PC-9 (cell line): ENCODE measurements at regions not wholly inside any gene's neighbourhood (a gene's known extent, or its start where the extent isn't known, plus 50 kb on each side); places are given as distances from the start of the nearest gene placed in this dataset.

Source experiments
- BruUV-seq: library from RNA; stranded (reverse); fragments of 400-500 nt; replicated peaks from 2 replicates; lab custom pipeline; 2021; lab: Mats Ljungman, UMichigan
- CTCF ChIA-PET: fragments of 300-600 bp; sonication (Branson Sonifier 250); formaldehyde crosslinking; loops from one replicate; lab custom pipeline; 2022; ENCODE audit warnings: antibody characterized with exemption; lab: Charles Lee
- POLR2A ChIA-PET: fragments of 300-600 bp; sonication (Branson Sonifier 250); formaldehyde crosslinking; loops from one replicate; lab custom pipeline; 2022; ENCODE audit warnings: antibody characterized with exemption; ENCODE audit not compliant: unreplicated experiment; lab: Charles Lee
- DNase-seq, 2 experiments: peaks; one replicate each; pipeline versions ENCODE4 v3.0.0 to v3.0.0-alpha.2; 2015 to 2022; ENCODE audit warnings: mixed read lengths in 1 of 2
- H2AFZ ChIP-seq: fragments of 200-600 bp; sonication (generic); 2 replicates; pipeline ENCODE4 v1.8.1; 2017; ENCODE audit warnings: antibody characterized with exemption
- H3F3A ChIP-seq: fragments of 200-600 bp; sonication (generic); 2 replicates; pipeline ENCODE4 v1.8.1; 2017; ENCODE audit warnings: antibody characterized with exemption, mild to moderate bottlenecking, low read depth; ENCODE audit not compliant: insufficient read depth
- H3K27ac ChIP-seq: fragments of 200-600 bp; sonication (generic); 2 replicates; pipeline ENCODE4 v1.6.1; 2016; ENCODE audit warnings: mixed run types
- H3K27me3 ChIP-seq: fragments of 200-600 bp; sonication (generic); 2 replicates; pipeline ENCODE4 v1.6.1; 2016; ENCODE audit warnings: low read depth, mixed run types; ENCODE audit not compliant: insufficient read depth
- H3K36me3 ChIP-seq: fragments of 200-600 bp; sonication (generic); 2 replicates; pipeline ENCODE4 v1.6.1; 2016; ENCODE audit warnings: low read depth, mixed run types
- H3K4me1 ChIP-seq: fragments of 200-600 bp; sonication (generic); replicated peaks from 2 replicates; pipeline ENCODE4 v1.6.1; 2016; ENCODE audit warnings: mixed run types; ENCODE audit not compliant: insufficient read depth
- H3K4me2 ChIP-seq: fragments of 200-600 bp; sonication (generic); 2 replicates; pipeline ENCODE4 v1.6.1; 2017; ENCODE audit warnings: mixed run types
- H3K4me3 ChIP-seq: fragments of 200-600 bp; sonication (generic); 2 replicates; pipeline ENCODE4 v1.6.1; 2016; ENCODE audit warnings: mixed run types
- H3K79me2 ChIP-seq: fragments of 200-600 bp; sonication (generic); 2 replicates; pipeline ENCODE4 v1.6.1; 2017; ENCODE audit warnings: low read depth, mixed run types
- H3K9me2 ChIP-seq: fragments of 200-600 bp; sonication (generic); 2 replicates; pipeline ENCODE4 v1.8.1; 2017; ENCODE audit warnings: mild to moderate bottlenecking; ENCODE audit not compliant: insufficient read depth
- H3K9me3 ChIP-seq: fragments of 200-600 bp; sonication (generic); 2 replicates; pipeline ENCODE4 v1.8.1; 2016; ENCODE audit warnings: low read depth; ENCODE audit not compliant: insufficient read depth
- H4K20me1 ChIP-seq: fragments of 200-600 bp; sonication (generic); 2 replicates; pipeline ENCODE4 v1.8.1; 2017; ENCODE audit not compliant: insufficient read depth
- EZH2 ChIP-seq: fragments of 200-600 bp; sonication (generic); IDR thresholded peaks from 2 replicates; pipeline ENCODE4 v1.8.0; 2017; ENCODE audit warnings: antibody characterized with exemption, low read depth
- intact Hi-C: fragments of 100-400 bp; cut with micrococcal nuclease; formaldehyde crosslinking; loops from one replicate; pipeline ENCODE4 v1.10.0; 2022; ENCODE audit not compliant: unreplicated experiment
- TF ChIP-seq, protein P1 (sequence below): fragments of 200-600 bp; sonication (generic); conservative IDR thresholded peaks from 2 replicates; pipeline ENCODE4 v1.6.1; 2017; ENCODE audit warnings: mixed run types, antibody characterized with exemption, mild to moderate bottlenecking, moderate library complexity

GRCh38 chr5:84524491-84524890, 139.8 kb upstream of the EDIL3 start:
- CTCF ChIA-PET, result no interaction called here
- intact Hi-C loops, result no loop called here
- no peak overlapping the region for H2AFZ ChIP-seq

DNA sequence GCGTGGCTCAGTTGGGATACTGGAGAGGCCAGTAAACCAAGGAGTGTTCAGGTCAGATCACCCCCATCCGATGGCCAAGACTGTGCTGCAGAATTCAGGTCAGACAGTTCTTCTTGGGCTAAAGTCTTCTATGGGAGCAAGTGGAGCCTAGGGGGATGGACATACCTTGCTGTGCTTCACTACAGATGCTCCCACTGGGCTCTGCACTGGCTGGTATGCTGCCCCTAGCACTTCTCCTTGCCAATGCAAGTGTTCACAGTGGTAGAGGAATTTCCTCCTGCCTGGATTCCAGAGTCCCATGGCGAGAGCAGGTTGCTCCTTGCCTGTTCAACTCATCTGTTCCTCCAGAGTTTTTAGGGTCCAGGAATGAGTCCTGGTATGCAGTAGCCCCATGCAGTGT, 134.2 kb upstream of the EDIL3 start:
- H3K4me3 ChIP-seq, result no peak overlapping the region
- TF ChIP-seq, protein P1, sequence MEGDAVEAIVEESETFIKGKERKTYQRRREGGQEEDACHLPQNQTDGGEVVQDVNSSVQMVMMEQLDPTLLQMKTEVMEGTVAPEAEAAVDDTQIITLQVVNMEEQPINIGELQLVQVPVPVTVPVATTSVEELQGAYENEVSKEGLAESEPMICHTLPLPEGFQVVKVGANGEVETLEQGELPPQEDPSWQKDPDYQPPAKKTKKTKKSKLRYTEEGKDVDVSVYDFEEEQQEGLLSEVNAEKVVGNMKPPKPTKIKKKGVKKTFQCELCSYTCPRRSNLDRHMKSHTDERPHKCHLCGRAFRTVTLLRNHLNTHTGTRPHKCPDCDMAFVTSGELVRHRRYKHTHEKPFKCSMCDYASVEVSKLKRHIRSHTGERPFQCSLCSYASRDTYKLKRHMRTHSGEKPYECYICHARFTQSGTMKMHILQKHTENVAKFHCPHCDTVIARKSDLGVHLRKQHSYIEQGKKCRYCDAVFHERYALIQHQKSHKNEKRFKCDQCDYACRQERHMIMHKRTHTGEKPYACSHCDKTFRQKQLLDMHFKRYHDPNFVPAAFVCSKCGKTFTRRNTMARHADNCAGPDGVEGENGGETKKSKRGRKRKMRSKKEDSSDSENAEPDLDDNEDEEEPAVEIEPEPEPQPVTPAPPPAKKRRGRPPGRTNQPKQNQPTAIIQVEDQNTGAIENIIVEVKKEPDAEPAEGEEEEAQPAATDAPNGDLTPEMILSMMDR, result no peak
- TF ChIP-seq EZH2, result no peak
- H4K20me1 ChIP-seq, result no peaks in the 10 kb centered on the region
- no peak overlapping the region for H2AFZ ChIP-seq
- POLR2A ChIA-PET, result no interaction called here
- BruUV-seq, result no TSS peak
- CTCF ChIA-PET, result no interaction called here
- intact Hi-C loops, result no loop called here
- no peaks in the 10 kb centered on the region for H3K9me3 ChIP-seq
- no peaks in the 10 kb centered on the region for H3K79me2 ChIP-seq
- H3K36me3 ChIP-seq, result no peaks in the 10 kb centered on the region
- no peak overlapping the region for H3K27ac ChIP-seq
- no peaks in the 10 kb centered on the region for H3K9me2 ChIP-seq
- no peak overlapping the region for H3K4me2 ChIP-seq
- no peak for DNase-seq
- no peaks in the 10 kb centered on the region for H3F3A ChIP-seq
- H3K27me3 ChIP-seq, result no peaks in the 10 kb centered on the region
- H3K4me1 ChIP-seq, result no peaks in the 10 kb centered on the region

More at GRCh38 chr5:84524491-84524890, 139.8 kb upstream of the EDIL3 start:
- Histone ChIP-seq H3K27me3 (no peaks in the 10 kb centered on the region), H3K9me2 (no peaks in the 10 kb centered on the region; the same call in 1 of the 2 replicates), H3K36me3 (no peaks in the 10 kb centered on the region), H3K27ac (no peak overlapping the region), H3F3A (no peaks in the 10 kb centered on the region), H3K4me1 (no peaks in the 10 kb centered on the region), H4K20me1 (no peaks in the 10 kb centered on the region), H3K4me2 (no peak overlapping the region), H3K79me2 (no peaks in the 10 kb centered on the region), H3K4me3 (no peak overlapping the region), H3K9me3 (no peaks in the 10 kb centered on the region)
- TF ChIP-seq, protein P1, result no peak
- POLR2A ChIA-PET, result no interaction called here
- no TSS peak for BruUV-seq
- DNase-seq, result no peak

GRCh38 chr5:84518370-84518769, 133.7 kb upstream of the EDIL3 start:
- Histone ChIP-seq H3K36me3 (no peaks in the 10 kb centered on the region), H3K9me3 (no peaks in the 10 kb centered on the region), H3K9me2 (no peaks in the 10 kb centered on the region), H3K4me3 (no peak overlapping the region), H3K4me2 (no peak overlapping the region), H3K4me1 (no peaks in the 10 kb centered on the region), H3K27me3 (no peaks in the 10 kb centered on the region), H3K27ac (no peak overlapping the region), H3K79me2 (no peaks in the 10 kb centered on the region), H3F3A (no peaks in the 10 kb centered on the region), H2AFZ (no peak overlapping the region), H4K20me1 (no peaks in the 10 kb centered on the region)
- DNase-seq, result no peak
- TF ChIP-seq, protein P1, result no peak
- no peak for TF ChIP-seq EZH2
- BruUV-seq, result no TSS peak
- POLR2A ChIA-PET, result no interaction called here
- CTCF ChIA-PET, result no interaction called here
- intact Hi-C loops, result no loop called here
